ENCODE measurements at regions not wholly inside any gene's neighbourhood (a gene's known extent, or its start where the extent isn't known, plus 50 kb on each side); places are given as distances from the start of the nearest gene placed in this dataset.
"Not testable (repeated sequence)": the region's sequence is repeated elsewhere in the genome, so short reads cannot be mapped to it uniquely, and the experiment has no call there.

DNA sequence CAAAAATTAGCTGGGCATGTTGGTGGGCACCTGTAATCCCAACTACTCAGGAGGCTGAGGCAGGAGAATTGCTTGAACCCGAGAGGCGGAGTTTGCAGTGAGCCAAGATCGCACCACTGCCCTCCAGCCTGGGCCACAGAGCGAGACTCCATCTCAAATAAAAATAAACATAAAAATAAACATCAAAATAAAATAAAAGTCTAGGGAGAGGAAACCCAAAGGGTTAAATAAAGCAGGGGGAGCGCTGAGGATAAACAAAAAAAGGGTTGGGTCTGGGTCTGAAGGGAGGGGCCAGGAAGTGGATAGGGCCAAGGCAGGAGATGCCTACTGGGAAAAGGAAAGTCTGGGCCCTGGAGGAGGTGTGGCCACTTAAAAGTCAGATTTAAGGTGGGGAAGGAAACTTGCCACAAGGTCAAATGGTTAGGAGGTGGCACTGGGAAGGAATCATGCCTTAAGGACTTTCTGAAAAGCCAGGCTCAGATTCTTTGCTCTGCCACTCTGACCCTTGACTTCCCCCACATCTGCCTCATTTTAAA lies 150.0 kb downstream of the ADSS2 start:
- no peak for DNase-seq

DNA sequence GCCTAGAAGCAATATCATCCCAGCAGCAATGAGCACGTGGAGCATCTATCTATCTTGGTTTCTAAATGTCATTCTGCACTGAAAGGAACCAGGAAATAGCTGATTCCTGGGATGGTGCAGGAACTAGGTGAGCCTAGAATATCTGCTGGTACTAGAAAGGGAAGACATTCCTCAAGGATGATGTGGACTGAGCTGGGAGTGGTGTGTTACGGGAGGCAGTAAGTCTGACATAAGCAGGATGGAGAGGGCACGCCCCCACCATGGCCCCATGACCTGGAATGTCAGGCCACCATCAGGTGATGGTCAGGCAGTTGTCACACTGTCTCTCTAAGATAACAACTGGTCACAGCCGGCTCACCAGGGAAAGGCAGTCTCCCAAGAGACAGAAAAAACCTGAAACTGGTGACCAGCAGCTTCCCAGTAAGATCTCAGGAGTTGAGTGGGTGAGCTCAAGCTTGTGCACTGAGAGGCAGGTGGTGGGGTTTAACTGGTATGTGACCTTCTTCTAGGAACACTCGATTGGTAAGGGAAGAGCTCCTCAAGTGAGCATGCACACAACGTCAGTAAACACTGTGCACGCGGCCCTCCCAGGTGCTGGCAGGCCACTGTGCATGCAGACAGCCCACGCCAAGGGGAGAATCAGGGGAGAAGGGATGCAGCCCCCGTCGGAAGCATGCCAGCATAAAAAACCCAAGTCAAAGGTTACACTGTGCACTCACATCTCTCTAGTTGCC lies 148.7 kb downstream of the ADSS2 start:
- DNase-seq: no peak

DNA sequence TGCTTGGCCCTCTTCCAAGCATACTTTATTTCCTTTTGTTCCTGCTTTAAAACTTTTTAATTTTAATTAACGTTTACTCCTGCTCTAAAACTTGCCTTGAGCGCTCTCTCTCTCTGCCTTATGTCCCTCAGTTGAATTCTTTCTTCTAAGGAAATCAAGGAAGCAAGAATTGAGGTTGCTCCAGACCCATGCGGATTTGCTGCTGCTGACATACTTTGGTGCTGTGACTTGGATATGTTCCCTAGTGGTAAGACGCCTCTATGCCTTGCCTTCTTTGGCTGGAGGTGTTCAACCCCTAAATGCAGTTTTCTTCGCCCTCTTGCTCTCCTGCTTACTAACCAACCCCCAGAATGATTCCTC lies 148.1 kb downstream of the ADSS2 start:
- no peak for DNase-seq

DNA sequence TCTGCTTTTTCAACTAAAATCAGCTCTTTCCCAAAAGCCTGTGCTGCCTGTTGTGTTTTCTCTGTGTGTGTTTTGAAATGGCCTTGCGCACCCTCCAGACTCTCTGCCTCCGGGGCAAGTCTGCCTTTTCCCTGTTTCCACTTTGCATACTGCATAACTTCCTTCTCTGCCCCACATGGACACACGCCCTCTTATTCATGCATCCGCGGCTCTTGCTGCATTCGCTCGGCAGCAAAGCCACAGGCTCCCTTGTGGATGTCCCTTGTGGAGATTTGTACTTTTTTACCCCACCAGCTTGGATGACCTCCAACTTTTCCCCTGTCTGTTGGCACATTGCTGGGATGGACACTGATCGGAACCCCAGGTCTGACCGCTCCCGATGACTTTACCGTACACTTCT lies 147.6 kb downstream of the ADSS2 start:
- DNase-seq: no peak

DNA sequence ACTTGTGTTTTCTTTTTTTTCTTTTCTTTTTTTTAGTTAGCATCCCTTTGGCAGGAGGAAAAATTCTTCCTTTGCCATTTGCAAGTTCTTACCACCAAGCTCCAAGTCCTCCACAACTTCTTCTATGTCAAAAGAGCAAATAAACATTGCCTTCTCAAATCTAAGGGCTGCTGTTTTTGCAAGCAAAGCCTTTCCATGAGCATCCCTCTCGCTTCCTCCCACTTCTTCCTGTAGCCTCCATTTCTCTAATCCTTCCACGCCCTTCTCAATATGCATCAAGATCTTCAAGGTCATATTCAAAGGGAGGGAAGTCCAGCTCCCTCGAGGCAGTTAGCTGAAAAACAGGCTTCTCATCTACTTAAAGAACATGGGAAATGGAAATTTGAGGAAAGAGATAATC lies 147.1 kb downstream of the ADSS2 start:
- no peak for DNase-seq

DNA sequence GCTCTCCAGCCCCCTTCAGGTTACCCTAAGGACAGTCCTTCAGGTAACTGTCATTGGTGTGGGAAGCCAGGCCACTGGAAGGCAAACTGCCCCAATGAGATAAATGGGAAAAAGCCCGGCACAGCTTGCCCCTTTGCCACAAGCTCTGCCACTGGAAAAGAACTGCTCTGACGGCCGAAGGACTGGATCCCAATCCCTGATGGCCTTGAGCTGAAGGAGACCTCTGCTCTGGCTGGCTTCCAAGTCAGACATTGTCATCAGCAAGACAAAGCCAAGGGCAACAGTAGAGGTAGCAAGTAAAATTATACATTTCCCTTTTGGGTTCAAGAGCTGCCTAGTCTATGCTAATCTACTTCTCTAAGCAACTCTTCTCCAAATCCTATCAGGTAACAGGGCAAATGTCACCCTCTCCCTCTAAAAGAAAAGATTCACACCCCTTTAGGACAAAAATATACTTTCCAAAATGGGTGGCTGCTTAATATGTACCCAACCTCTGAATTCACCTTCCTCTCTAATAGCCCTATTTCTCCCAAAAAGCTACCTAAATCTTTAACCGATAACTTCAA lies 145.8 kb downstream of the ADSS2 start:
- DNase-seq: no peak

DNA sequence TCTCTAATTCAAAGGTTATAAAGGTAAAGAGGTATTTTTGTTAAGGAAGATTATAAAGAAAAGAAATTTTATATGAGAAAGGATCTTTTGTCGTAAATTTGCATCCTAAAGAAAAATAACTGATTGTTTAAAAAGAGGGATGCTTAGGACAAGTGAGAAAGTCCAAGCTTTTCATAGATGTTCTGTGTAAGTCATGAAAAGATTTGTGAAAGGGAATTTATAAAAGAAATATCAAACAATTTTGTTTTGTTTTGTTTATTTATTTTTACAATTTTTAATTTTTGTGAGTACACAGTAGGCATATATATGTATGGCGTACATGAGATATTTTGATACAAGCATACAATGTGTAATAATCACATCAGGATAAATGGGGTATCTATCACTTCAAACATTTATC lies 145.2 kb downstream of the ADSS2 start:
- no peak for DNase-seq

DNA sequence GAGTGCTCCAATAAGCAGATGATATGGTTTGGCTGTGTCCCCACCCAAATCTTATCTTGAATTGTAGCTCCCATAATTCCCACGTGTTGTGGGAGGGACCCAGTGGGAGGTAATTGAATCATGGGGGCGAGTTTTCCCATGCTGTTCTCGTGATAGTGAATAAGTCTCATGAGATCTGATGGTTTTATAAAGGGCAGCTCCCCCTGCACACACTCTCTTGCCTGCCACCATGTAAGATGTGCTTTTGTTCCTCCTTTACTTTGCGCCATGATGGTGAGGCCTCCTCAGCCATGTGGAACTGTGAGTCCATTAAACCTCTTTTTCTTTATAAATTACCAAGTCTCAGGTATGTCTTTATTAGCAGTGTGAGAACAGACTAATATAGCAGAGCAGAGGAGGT lies 142.5 kb downstream of the ADSS2 start:
- DNase-seq: not testable (repeated sequence)

DNA sequence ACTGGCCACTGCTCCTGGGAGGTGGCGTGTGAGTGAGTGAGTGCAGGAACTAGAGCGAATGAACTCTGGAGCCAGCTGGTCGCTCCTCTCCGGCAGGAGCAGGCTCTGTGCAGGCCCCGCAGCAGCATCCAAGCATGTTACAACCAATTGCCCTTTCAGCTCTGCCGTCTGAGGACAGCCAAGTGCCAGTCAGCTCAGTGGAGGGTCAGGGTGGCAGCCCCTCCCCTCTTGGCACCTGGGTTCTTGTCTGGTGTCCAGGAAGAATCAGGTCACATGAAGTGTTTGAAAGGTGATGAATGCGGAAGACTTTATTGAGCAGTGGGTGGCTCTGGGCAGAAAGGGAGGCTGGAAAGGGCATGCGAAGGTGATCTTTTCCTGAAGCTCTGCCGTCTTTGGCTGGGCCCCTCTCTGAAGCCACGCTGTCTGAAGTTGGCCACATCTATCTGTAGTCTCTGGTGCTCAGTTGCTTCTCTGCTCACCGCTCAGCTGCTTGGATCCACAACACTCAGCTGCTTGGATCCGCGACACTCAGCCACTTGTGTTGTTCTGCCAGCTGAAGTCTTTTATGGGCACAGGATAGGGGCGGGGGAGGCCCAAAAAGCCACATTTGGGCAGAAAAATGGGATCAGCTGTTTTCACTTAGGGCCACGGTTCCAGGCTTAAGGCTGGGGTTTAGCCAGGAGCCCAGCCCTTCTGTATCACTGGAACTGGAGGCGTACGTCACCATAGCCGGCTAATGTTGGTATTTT lies 139.8 kb downstream of the ADSS2 start:
- no peak for DNase-seq

DNA sequence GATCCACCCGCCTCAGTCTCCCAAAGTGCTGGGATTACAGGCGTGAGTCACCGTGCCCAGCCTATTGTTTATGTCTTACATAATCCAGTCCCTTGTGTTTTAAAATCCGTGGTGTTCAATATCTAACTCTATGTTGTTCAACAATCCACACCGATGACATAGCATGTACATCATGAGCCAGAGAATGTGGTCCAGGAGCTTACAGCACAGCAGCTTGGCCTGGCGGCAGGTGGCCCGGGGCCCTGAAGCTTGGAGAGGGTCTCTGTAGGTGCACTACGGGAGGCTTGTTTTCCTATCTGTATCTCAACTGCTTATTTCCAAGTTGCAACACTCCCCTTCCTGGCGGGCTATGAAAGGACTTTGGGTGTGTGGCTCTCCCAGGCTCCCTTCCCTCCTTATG lies 138.4 kb downstream of the ADSS2 start:
- no peak for DNase-seq

DNA sequence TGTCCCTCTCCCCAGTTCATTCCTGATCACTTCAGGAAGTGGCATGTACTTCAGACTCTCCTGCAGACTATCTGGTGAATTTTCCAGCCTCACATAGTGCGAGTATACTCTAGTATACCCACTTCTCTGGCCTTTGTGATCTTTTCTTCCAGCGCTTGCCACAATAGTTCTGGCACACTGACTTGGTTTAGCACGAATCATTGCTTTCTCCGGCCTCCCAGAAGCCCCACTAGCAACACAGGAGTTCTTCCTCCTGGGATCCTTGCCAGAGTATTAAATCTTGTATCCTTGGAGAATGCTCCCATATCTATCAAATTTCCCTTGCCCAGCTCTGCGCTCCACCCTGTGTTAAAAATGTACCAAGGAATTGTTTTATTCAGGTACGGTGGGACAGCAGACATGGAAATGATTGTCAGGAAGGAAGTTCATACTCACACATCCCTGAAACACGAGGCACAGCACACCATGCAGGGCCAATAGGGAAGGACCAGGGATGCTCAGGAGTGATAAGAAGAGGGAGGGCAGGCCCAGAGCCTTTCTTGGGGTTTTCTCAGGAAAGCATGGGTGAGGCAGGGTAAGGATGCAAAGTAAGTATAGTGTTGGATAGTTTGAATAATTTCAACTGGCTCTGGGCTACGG lies 136.7 kb downstream of the ADSS2 start:
- no peak for DNase-seq

DNA sequence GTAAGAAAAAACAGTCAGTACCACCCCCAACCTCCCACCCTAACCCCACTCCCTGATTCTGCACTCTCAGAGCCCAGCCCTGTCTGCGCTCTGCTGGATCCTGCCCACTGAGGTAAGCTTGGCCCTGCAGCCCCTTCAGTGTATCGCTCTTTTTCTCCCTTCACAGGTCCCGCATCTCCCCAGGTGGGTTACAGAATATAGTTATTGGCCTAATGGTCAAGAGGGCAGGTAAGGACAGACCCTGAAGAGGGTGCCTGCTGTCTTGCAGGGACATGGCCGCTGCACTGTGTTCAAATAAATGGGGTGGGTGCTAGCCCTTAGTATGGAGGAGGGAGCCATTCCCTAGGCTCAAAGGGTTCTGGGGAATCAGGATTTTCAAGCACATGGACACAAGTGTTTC lies 135.7 kb downstream of the ADSS2 start:
- no peak for DNase-seq

DNA sequence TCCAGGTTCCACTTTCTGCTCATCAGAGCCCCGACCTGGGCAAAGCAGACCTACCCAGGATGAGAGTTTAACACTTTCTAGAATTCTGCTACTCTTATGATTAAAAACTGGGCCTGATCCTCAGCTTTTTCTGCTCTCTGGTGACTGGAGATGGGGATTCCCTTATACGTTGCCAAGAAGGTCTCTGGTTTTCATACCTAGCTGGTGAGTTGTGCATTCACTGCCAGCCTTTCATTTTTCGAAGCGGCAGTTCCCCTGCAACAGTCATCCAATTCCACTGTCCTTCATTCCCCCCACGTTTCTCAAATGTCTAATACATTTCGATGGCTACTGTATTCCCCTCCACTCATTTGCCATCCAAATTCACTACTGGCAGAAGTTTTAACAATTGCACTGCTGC lies 135.3 kb downstream of the ADSS2 start:
- DNase-seq: no peak

DNA sequence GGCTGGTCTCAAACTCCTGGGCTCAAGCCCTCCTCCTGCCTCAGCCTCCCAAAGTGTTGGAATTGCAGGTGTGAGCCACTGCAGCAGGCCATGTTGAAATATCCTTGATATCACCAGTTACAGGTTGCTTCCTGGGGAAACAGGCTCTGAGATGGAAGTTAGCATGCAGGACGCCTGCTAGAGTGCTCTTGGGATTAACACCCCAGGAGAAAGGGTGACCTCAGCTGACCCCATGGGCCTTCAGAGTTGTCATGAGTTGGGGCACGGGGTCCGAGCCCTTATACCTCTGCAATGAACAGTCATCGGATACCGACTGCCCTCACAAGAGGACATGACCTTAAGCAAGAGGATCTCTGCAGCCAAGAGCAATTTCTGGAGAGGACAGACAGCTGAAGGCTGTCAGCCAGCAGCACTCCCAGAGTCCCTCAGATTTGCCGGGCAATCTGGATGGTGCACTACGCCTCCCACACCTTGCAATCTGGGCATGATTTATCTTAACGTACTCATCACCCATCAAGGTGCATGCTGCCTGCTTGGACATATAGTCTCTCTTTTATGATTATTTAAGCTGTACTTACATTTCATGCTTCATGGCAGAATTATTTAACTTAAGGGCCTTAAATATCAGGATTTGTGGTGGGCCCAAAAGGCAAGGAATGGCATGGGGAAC lies 134.6 kb downstream of the ADSS2 start:
- no peak for DNase-seq

DNA sequence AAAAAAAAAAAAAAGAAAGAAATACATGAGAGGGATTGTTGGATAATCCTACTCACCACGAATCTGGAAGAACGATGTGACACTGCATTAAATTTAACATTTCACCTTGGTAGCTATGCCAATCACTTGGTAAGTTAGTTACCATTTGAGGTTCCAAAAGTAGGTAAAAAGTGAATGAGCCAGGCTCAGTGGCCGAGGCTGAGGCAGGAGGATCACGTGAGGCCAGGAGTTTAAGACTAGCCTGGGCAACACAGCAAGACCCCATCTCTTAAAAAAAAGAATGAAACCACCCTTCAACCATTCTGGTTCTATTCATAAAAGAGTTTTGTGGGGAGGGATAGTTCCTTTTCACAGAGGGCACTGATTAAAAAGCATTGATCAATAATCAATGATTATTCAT lies 133.6 kb downstream of the ADSS2 start:
- DNase-seq: no peak

DNA sequence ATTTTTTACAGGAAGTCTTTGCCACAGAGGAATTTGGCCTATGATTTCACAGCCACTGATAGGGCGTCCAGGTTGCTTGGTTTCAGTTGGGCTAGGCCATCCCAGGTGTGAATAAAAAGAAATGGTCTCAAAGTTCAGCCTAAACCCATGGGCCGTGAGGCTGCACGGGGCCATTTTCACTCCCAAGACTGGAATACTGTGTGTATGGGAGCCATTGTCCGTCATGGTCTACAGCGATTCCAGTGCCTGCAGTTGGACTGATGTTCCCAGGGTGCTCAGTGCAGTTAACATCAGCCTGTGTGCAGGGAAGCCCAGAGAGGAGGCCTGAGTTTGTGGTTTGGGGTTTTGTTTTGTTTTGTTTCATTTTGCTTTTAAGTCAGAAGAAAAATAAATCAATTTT lies 133.2 kb downstream of the ADSS2 start:
- no peak for DNase-seq

DNA sequence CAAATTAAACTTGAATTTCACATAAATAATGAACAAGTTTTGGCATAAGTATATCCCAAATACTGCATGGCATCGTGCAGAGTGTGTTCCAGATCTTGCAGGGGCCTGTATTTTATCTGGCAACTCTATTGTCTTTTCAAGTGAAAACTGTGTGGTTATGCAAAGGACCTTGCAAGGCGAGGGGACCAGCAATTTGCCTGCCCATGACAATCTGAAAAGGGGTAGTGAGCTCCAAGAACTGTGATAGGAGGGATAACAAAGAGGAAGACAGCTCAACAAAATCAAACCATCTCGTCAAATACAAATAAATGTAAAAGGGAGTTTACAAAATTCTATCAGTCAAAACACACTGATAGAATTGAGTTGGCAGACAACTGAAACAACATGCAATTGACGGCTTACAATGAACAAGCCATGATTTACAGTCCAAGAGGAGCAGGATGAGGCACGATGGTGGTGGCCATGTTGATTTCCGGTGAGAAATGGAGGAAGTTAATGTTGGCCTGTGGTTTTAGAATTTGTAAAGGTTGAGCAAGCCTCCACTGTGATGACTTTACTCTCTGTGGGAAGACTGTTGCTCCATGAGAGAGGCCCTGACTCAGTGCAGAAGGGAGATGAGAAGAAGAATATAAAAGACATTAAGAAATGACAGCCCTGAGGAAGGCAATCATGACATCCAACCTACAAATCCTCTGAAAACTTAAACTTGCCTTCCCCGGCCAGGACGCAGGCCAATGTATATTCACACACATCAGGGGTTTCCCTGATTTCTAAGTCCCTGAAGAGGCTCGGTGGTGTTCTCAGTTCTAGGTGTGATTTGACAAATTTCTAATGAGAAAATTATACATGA lies 132.2 kb downstream of the ADSS2 start:
- DNase-seq: peak; percentile 53

DNA sequence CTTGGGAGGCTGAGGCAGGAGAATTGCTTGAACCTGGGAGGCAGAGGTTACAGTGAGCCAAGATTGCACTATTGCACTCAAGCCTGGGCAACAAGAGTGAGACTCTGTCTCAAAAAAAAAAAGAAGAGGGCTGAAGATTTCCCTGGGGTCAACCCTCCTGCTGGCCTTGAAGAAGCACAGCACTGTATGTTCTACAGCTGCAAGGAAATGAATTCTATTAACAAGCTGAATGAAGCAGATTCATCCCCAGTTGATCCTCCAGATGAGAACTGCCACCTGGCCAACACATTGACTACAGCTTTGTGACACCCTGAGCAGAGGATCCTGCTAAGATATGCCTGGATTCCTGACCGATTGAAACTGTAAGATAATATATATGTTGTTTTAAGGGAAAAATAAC lies 129.5 kb downstream of the ADSS2 start:
- no peak for DNase-seq

DNA sequence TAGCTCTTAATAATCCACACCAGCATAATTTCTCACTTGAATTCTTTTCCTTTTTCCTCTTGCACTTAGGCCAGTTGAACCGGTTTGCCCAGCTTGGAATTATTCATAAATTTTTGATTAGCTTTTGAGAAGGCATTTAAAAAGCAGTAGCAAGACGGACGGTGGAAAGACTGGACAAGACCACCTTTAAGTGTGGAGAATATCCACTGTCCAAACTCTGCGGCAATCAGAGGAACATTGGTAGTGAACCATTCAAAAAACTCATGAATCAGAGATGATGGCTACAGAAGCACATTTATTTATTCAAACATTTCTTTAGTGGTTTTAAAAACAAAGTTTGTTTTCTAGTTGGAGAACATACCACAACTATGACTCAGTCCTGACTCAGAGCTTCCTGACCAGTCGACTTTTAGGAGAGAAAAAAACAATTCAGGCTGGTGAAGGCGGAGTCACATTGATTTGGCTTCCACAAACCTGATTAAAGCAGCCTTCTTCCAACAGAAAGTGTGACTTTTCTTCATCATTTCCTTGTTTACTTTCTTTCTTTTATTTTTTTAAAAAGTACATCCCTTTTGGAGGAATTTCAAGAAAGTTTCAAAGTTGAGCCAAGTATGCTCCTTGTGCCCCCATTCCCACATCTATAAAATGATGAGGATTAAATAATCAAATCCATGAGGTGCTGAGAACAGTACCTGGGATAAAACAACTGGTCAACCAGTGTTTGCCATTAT lies 128.8 kb downstream of the ADSS2 start:
- peak; percentile 51 for DNase-seq

DNA sequence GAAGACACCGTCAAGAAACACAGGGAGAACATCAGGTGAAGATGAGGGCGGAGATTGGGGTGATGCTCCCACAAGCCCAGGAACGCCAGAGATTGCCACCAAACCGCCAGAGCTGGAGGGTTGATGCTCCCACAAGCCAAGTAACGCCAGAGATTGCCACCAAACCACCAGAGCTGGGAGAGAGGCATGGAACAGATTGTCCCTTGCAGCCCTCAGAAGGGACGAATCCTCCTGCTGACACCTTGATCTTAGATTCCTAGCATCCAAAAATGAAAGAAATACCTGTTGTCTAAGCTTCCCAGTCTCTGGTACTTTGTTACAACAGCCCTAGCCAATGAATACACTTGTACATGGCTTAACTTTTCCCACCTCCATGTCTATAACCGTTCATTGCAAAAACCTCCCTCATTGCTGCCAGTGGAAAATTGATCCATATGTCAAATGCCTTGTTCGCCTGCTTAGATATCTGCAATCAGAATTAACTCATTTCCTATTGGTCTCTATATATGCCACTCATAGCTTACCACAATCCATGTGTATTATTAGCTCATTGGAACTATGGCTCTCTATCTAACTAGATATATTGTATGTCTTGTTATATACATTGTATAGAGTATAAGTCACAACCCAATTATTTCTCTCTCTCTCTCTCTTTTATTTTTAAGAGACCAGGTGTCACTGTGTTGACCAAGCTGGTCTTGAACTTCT lies 127.4 kb downstream of the ADSS2 start:
- DNase-seq: no peak
